HG03520 (cell line): ENCODE measurements at regions not wholly inside any gene's neighbourhood (a gene's known extent, or its start where the extent isn't known, plus 50 kb on each side); places are given as distances from the start of the nearest gene placed in this dataset.
"Not testable (repeated sequence)": the region's sequence is repeated elsewhere in the genome, so short reads cannot be mapped to it uniquely, and the experiment has no call there.

Experiments used
- ATAC-seq: cut with Tn5 transposase; IDR thresholded peaks from one replicate; pipeline ENCODE4 v1.9.1; 2021; ENCODE audit warnings: mild to moderate bottlenecking, moderate library complexity; ENCODE audit not compliant: unreplicated experiment

- ATAC-seq = no peak
Observed at GRCh38 chrX:97995834-97996233, 1112.1 kb downstream of the RPA4 start.

- no peak for ATAC-seq
Observed at GRCh38 chrX:98028691-98029090, 1145.0 kb downstream of the RPA4 start.

- ATAC-seq = no peak
Observed at GRCh38 chrX:98029861-98030260, 1146.2 kb downstream of the RPA4 start.

- ATAC-seq = no peak
Observed at GRCh38 chrX:98057176-98057575, 1173.5 kb downstream of the RPA4 start.

GRCh38 chrX:98065151-98065550, 1181.4 kb downstream of the RPA4 start:
- no peak for ATAC-seq

- ATAC-seq = no peak
Observed at GRCh38 chrX:98067611-98068010, 1183.9 kb downstream of the RPA4 start.

GRCh38 chrX:98068024-98068580, 1184.4 kb downstream of the RPA4 start:
- no peak for ATAC-seq

GRCh38 chrX:98071331-98071730, 1187.6 kb downstream of the RPA4 start:
- no peak for ATAC-seq

GRCh38 chrX:98077440-98077839, 1193.7 kb downstream of the RPA4 start:
- no peak for ATAC-seq

GRCh38 chrX:98111684-98112083, 1228.0 kb downstream of the RPA4 start:
- ATAC-seq = no peak

GRCh38 chrX:98114021-98114420, 1230.3 kb downstream of the RPA4 start:
- no peak for ATAC-seq

GRCh38 chrX:98141466-98141865, 1257.8 kb downstream of the RPA4 start:
- ATAC-seq = no peak

- ATAC-seq = no peak
Observed at GRCh38 chrX:98191003-98191402, 1307.3 kb downstream of the RPA4 start.

GRCh38 chrX:98194036-98194435, 1310.3 kb downstream of the RPA4 start:
- ATAC-seq = no peak

GRCh38 chrX:98203800-98204199, 1320.1 kb downstream of the RPA4 start:
- no peak for ATAC-seq

- ATAC-seq = no peak
Observed at GRCh38 chrX:98207947-98208346, 1324.2 kb downstream of the RPA4 start.

- no peak for ATAC-seq
Observed at GRCh38 chrX:98231003-98231402, 1347.3 kb downstream of the RPA4 start.

- ATAC-seq = not testable (repeated sequence)
Observed at GRCh38 chrX:98240061-98240460, 1356.4 kb downstream of the RPA4 start.

- ATAC-seq = no peak
Observed at GRCh38 chrX:98263135-98263534, 1379.4 kb downstream of the RPA4 start.

- ATAC-seq = no peak
Observed at GRCh38 chrX:98289726-98290125, 1406.0 kb downstream of the RPA4 start.

- no peak for ATAC-seq
Observed at GRCh38 chrX:98294310-98294709, 1410.6 kb downstream of the RPA4 start.

GRCh38 chrX:98296129-98296528, 1412.4 kb downstream of the RPA4 start:
- ATAC-seq = no peak

GRCh38 chrX:98299785-98300184, 1416.1 kb downstream of the RPA4 start:
- ATAC-seq = no peak
